Neural progenitor cell (in vitro differentiated cells): ENCODE measurements at regions not wholly inside any gene's neighbourhood (a gene's known extent, or its start where the extent isn't known, plus 50 kb on each side); places are given as distances from the start of the nearest gene placed in this dataset.
A peak's percentile ranks its signal among the peaks of the same experiment; 100 is the strongest.

ENCODE experiments used
- DNase-seq: peaks from one replicate; pipeline ENCODE4 v3.0.0-alpha.2; 2016; ENCODE audit warnings: low spot score
- H2AFZ ChIP-seq: fragments of 200-600 bp; sonication (generic); replicated peaks from 2 replicates; pipeline ENCODE4 v1.6.1; 2016; ENCODE audit warnings: antibody characterized with exemption
- H3F3A ChIP-seq: fragments of 200-600 bp; sonication (generic); 2 replicates; pipeline ENCODE4 v1.6.1; 2016; ENCODE audit warnings: antibody characterized with exemption, low read depth
- H3K27ac ChIP-seq: fragments of 200-600 bp; sonication (generic); 2 replicates; pipeline ENCODE4 v1.5.1; 2016; ENCODE audit warnings: mild to moderate bottlenecking
- H3K27me3 ChIP-seq: fragments of 200-600 bp; sonication (generic); 2 replicates; pipeline ENCODE4 v1.6.1; 2016; ENCODE audit warnings: mild to moderate bottlenecking, moderate library complexity
- H3K36me3 ChIP-seq: fragments of 200-600 bp; sonication (generic); 2 replicates; pipeline ENCODE4 v1.5.1; 2016
- H3K4me1 ChIP-seq: fragments of 200-600 bp; sonication (generic); 2 replicates; pipeline ENCODE4 v1.6.1; 2016; ENCODE audit warnings: mixed run types
- H3K4me2 ChIP-seq: fragments of 200-600 bp; sonication (generic); 2 replicates; pipeline ENCODE4 v1.6.1; 2016
- H3K4me3 ChIP-seq: fragments of 200-600 bp; sonication (generic); 2 replicates; pipeline ENCODE4 v1.5.1; 2016
- H3K79me2 ChIP-seq: fragments of 200-600 bp; sonication (generic); 2 replicates; pipeline ENCODE4 v1.6.1; 2016; ENCODE audit warnings: low read depth
- H3K9ac ChIP-seq: fragments of 200-600 bp; sonication (generic); 2 replicates; pipeline ENCODE4 v1.6.1; 2016
- H3K9me3 ChIP-seq: fragments of 200-600 bp; sonication (generic); 2 replicates; pipeline ENCODE4 v1.5.1; 2016; ENCODE audit warnings: low read depth
- H4K20me1 ChIP-seq: fragments of 200-600 bp; sonication (generic); 2 replicates; pipeline ENCODE4 v1.6.1; 2016; ENCODE audit warnings: low read depth
- H3K27ac Mint-ChIP-seq: 3 replicates; pipeline ENCODE4 v1.8.0; 2021; ENCODE audit warnings: mixed read lengths
- H3K27me3 Mint-ChIP-seq: 2 replicates; pipeline ENCODE4 v1.8.0; 2022; ENCODE audit warnings: low read depth, mild to moderate bottlenecking, inconsistent platforms, moderate library complexity, mixed read lengths; ENCODE audit not compliant: insufficient read depth
- H3K36me3 Mint-ChIP-seq: 3 replicates; pipeline ENCODE4 v1.8.0; 2021; ENCODE audit warnings: mixed read lengths
- H3K4me1 Mint-ChIP-seq: 3 replicates; pipeline ENCODE4 v1.8.0; 2021; ENCODE audit warnings: mixed read lengths
- H3K4me3 Mint-ChIP-seq: 3 replicates; pipeline ENCODE4 v1.8.0; 2021; ENCODE audit warnings: mild to moderate bottlenecking, moderate library complexity, mixed read lengths
- H3K9me3 Mint-ChIP-seq: 3 replicates; pipeline ENCODE4 v1.8.0; 2020; ENCODE audit warnings: mixed read lengths
- CTCF ChIP-seq: fragments of 200-600 bp; sonication (generic); IDR thresholded peaks from 2 replicates; pipeline ENCODE4 v1.5.1; 2017; ENCODE audit warnings: antibody characterized with exemption, mild to moderate bottlenecking
- EZH2 ChIP-seq: fragments of 200-600 bp; sonication (generic); IDR thresholded peaks from 2 replicates; pipeline ENCODE4 v1.6.1; 2017; ENCODE audit warnings: antibody characterized with exemption, mild to moderate bottlenecking, moderate library complexity
- EZH2phosphoT487 ChIP-seq: fragments of 200-600 bp; sonication (generic); IDR thresholded peaks from 2 replicates; pipeline ENCODE4 v1.6.1; 2017; ENCODE audit warnings: antibody characterized with exemption

- Histone ChIP-seq H2AFZ (no peak overlapping the region), H3K79me2 (no peaks in the 10 kb centered on the region), H3F3A (no peaks in the 10 kb centered on the region), H3K9ac (no peak overlapping the region), H3K4me1 (no peaks in the 10 kb centered on the region), H3K9me3 (no peaks in the 10 kb centered on the region), H4K20me1 (no peaks in the 10 kb centered on the region), H3K4me3 (no peak overlapping the region), H3K4me2 (no peak overlapping the region), H3K36me3 (no peaks in the 10 kb centered on the region), H3K27me3 (no peaks in the 10 kb centered on the region), H3K27ac (no peak overlapping the region)
- no peak for TF ChIP-seq EZH2
- H3K4me1 Mint-ChIP-seq, result peaks cover 10% of the 10 kb centered on the region
- peaks cover 9% of the 10 kb centered on the region for H3K9me3 Mint-ChIP-seq
- no peak overlapping the region for H3K4me3 Mint-ChIP-seq
- no peak for DNase-seq
- peaks cover 4% of the 10 kb centered on the region for H3K27me3 Mint-ChIP-seq
- H3K36me3 Mint-ChIP-seq, result no peaks in the 10 kb centered on the region
- H3K27ac Mint-ChIP-seq, result no peak overlapping the region
These were observed 68.7 kb upstream of the CEP85L start for GRCh38 chr6:118720125-118720473.

GRCh38 chr6:118719351-118720124, 68.1 kb upstream of the CEP85L start:
- no peak overlapping the region for H3K4me2 ChIP-seq
- no peaks in the 10 kb centered on the region for H3K79me2 ChIP-seq
- Mint-ChIP-seq H3K4me1 (peaks cover 10% of the 10 kb centered on the region), H3K9me3 (peaks cover 9% of the 10 kb centered on the region), H3K27ac (peak overlapping the region; percentile 25), H3K36me3 (no peaks in the 10 kb centered on the region), H3K4me3 (no peak overlapping the region), H3K27me3 (peaks cover 4% of the 10 kb centered on the region)
- H2AFZ ChIP-seq, result no peak overlapping the region
- no peak overlapping the region for H3K9ac ChIP-seq
- no peaks in the 10 kb centered on the region for H3K36me3 ChIP-seq
- no peak for DNase-seq
- H3K4me1 ChIP-seq, result no peaks in the 10 kb centered on the region
- H3K27ac ChIP-seq, result no peak overlapping the region
- TF ChIP-seq EZH2 (no peak), CTCF (no peak), EZH2phosphoT487 (no peak)
- no peak overlapping the region for H3K4me3 ChIP-seq
- H4K20me1 ChIP-seq, result no peaks in the 10 kb centered on the region
- H3K9me3 ChIP-seq, result no peaks in the 10 kb centered on the region
- no peaks in the 10 kb centered on the region for H3K27me3 ChIP-seq
- no peaks in the 10 kb centered on the region for H3F3A ChIP-seq

- TF ChIP-seq EZH2 (no peak), CTCF (no peak), EZH2phosphoT487 (no peak)
- H3K9me3 Mint-ChIP-seq, result peaks cover 9% of the 10 kb centered on the region
- H3K4me3 Mint-ChIP-seq, result no peak overlapping the region
- Histone ChIP-seq H3K27ac (no peak overlapping the region), H3K4me3 (no peak overlapping the region), H3K4me2 (no peak overlapping the region), H3K27me3 (no peaks in the 10 kb centered on the region), H3K79me2 (no peaks in the 10 kb centered on the region), H3K36me3 (no peaks in the 10 kb centered on the region), H3K9ac (no peak overlapping the region), H3F3A (no peaks in the 10 kb centered on the region), H4K20me1 (no peaks in the 10 kb centered on the region), H2AFZ (no peak overlapping the region), H3K9me3 (no peaks in the 10 kb centered on the region), H3K4me1 (no peaks in the 10 kb centered on the region)
- H3K27ac Mint-ChIP-seq, result no peak overlapping the region
- no peak for DNase-seq
- H3K36me3 Mint-ChIP-seq, result no peaks in the 10 kb centered on the region
- peaks cover 4% of the 10 kb centered on the region for H3K27me3 Mint-ChIP-seq
- H3K4me1 Mint-ChIP-seq, result peaks cover 10% of the 10 kb centered on the region
These were observed 67.5 kb upstream of the CEP85L start for GRCh38 chr6:118718903-118719302.

GRCh38 chr6:118718297-118718696, 66.9 kb upstream of the CEP85L start:
- Mint-ChIP-seq H3K4me3 (no peak overlapping the region), H3K9me3 (peaks cover 9% of the 10 kb centered on the region), H3K4me1 (peaks cover 10% of the 10 kb centered on the region), H3K27me3 (peaks cover 4% of the 10 kb centered on the region), H3K27ac (no peak overlapping the region), H3K36me3 (no peaks in the 10 kb centered on the region)
- Histone ChIP-seq H3K9ac (no peak overlapping the region), H3K27me3 (no peaks in the 10 kb centered on the region), H3F3A (no peaks in the 10 kb centered on the region), H3K36me3 (no peaks in the 10 kb centered on the region), H3K4me2 (no peak overlapping the region), H4K20me1 (no peaks in the 10 kb centered on the region), H3K79me2 (no peaks in the 10 kb centered on the region), H3K4me1 (no peaks in the 10 kb centered on the region), H3K27ac (no peak overlapping the region), H3K9me3 (no peaks in the 10 kb centered on the region), H3K4me3 (no peak overlapping the region), H2AFZ (no peak overlapping the region)
- DNase-seq, result no peak
- TF ChIP-seq CTCF, result no peak
